Endothelial cell (in vitro differentiated cells): ENCODE measurements at regions not wholly inside any gene's neighbourhood (a gene's known extent, or its start where the extent isn't known, plus 50 kb on each side); places are given as distances from the start of the nearest gene placed in this dataset.

Experiments
- DNase-seq: peaks from one replicate; pipeline ENCODE4 v3.0.0; 2021; ENCODE audit warnings: low spot score
- H3K27ac Mint-ChIP-seq: one replicate; pipeline ENCODE4 v1.8.0; 2021; ENCODE audit warnings: mixed read lengths, inconsistent platforms; ENCODE audit not compliant: unreplicated experiment
- H3K27me3 Mint-ChIP-seq: one replicate; pipeline ENCODE4 v1.8.0; 2021; ENCODE audit warnings: mild to moderate bottlenecking, moderate library complexity, mixed read lengths, inconsistent platforms; ENCODE audit not compliant: unreplicated experiment
- H3K36me3 Mint-ChIP-seq: one replicate; pipeline ENCODE4 v1.8.0; 2021; ENCODE audit warnings: mild to moderate bottlenecking, low read depth, mixed read lengths, inconsistent platforms; ENCODE audit not compliant: unreplicated experiment
- H3K4me1 Mint-ChIP-seq: one replicate; pipeline ENCODE4 v1.8.0; 2021; ENCODE audit warnings: mild to moderate bottlenecking, mixed read lengths, inconsistent platforms; ENCODE audit not compliant: unreplicated experiment
- H3K4me3 Mint-ChIP-seq: one replicate; pipeline ENCODE4 v1.8.0; 2021; ENCODE audit warnings: mild to moderate bottlenecking, mixed read lengths, inconsistent platforms; ENCODE audit not compliant: unreplicated experiment
- H3K9me3 Mint-ChIP-seq: one replicate; pipeline ENCODE4 v1.8.0; 2021; ENCODE audit warnings: mixed read lengths, inconsistent platforms; ENCODE audit not compliant: unreplicated experiment
- CTCF ChIP-seq: fragments of 200-600 bp; sonication (generic); IDR thresholded peaks from one replicate; pipeline ENCODE4 v1.5.0; 2021; ENCODE audit warnings: antibody characterized with exemption; ENCODE audit not compliant: unreplicated experiment

- Mint-ChIP-seq H3K27me3 (peaks cover 6% of the 10 kb centered on the region), H3K4me3 (no peak overlapping the region), H3K36me3 (no peaks in the 10 kb centered on the region), H3K27ac (no peak overlapping the region), H3K4me1 (no peaks in the 10 kb centered on the region), H3K9me3 (no peaks in the 10 kb centered on the region)
- no peak for DNase-seq
- no peak for TF ChIP-seq CTCF
Observed at GRCh38 chr15:79192462-79193036, 90.0 kb upstream of the ANKRD34C start.

GRCh38 chr15:79190093-79190492 lies 92.4 kb upstream of the ANKRD34C start:
- Mint-ChIP-seq H3K4me1 (no peaks in the 10 kb centered on the region), H3K27me3 (peaks cover 4% of the 10 kb centered on the region), H3K36me3 (no peaks in the 10 kb centered on the region), H3K9me3 (no peaks in the 10 kb centered on the region), H3K27ac (no peak overlapping the region), H3K4me3 (no peak overlapping the region)
- TF ChIP-seq CTCF: no peak
- DNase-seq: no peak

GRCh38 chr15:79186616-79187015 lies 95.9 kb upstream of the ANKRD34C start:
- Mint-ChIP-seq H3K9me3 (no peaks in the 10 kb centered on the region), H3K27me3 (peaks cover 4% of the 10 kb centered on the region), H3K27ac (no peak overlapping the region), H3K36me3 (no peaks in the 10 kb centered on the region), H3K4me3 (no peak overlapping the region), H3K4me1 (no peaks in the 10 kb centered on the region)
- no peak for DNase-seq
- no peak for TF ChIP-seq CTCF

GRCh38 chr15:79185199-79185598 lies 94.6 kb upstream of the RASGRF1 start:
- no peak for TF ChIP-seq CTCF
- Mint-ChIP-seq H3K9me3 (no peaks in the 10 kb centered on the region), H3K4me3 (no peak overlapping the region), H3K36me3 (no peaks in the 10 kb centered on the region), H3K4me1 (no peaks in the 10 kb centered on the region), H3K27ac (no peak overlapping the region), H3K27me3 (no peaks in the 10 kb centered on the region)
- peak; percentile 35 for DNase-seq

- TF ChIP-seq CTCF: peak; percentile 96
- no peaks in the 10 kb centered on the region for H3K27me3 Mint-ChIP-seq
- H3K4me3 Mint-ChIP-seq: no peak overlapping the region
- DNase-seq: peak; percentile 71
- H3K4me1 Mint-ChIP-seq: peaks cover 1% of the 10 kb centered on the region
- no peaks in the 10 kb centered on the region for H3K9me3 Mint-ChIP-seq
- H3K36me3 Mint-ChIP-seq: no peaks in the 10 kb centered on the region
- H3K27ac Mint-ChIP-seq: no peak overlapping the region
Observed at GRCh38 chr15:79184465-79184892, 93.9 kb upstream of the RASGRF1 start.
